ENCODE measurements at regions not wholly inside any gene's neighbourhood (a gene's known extent, or its start where the extent isn't known, plus 50 kb on each side); places are given as distances from the start of the nearest gene placed in this dataset.
A peak's percentile ranks its signal among the peaks of the same experiment; 100 is the strongest.
"Not testable (repeated sequence)": the region's sequence is repeated elsewhere in the genome, so short reads cannot be mapped to it uniquely, and the experiment has no call there.

- Mint-ChIP-seq H3K4me3 (no peak overlapping the region), H3K27ac (no peak overlapping the region), H3K27me3 (ENCODE audit: insufficient read depth, low read depth) (no peaks in the 10 kb centered on the region), H3K9me3 (no peaks in the 10 kb centered on the region), H3K4me1 (no peaks in the 10 kb centered on the region), H3K36me3 (no peaks in the 10 kb centered on the region)
- Histone ChIP-seq H2AFZ (replicated peaks) (no peak overlapping the region), H4K20me1 (ENCODE audit: low read depth) (no peaks in the 10 kb centered on the region), H3K79me2 (ENCODE audit: low read depth) (no peaks in the 10 kb centered on the region), H3K4me2 (no peak overlapping the region), H3F3A (ENCODE audit: low read depth) (no peaks in the 10 kb centered on the region), H3K27ac (no peak overlapping the region), H3K36me3 (no peaks in the 10 kb centered on the region), H3K4me1 (no peaks in the 10 kb centered on the region), H3K9ac (no peak overlapping the region), H3K27me3 (no peaks in the 10 kb centered on the region), H3K4me3 (no peak overlapping the region), H3K9me3 (ENCODE audit: low read depth) (no peaks in the 10 kb centered on the region)
- TF ChIP-seq EZH2phosphoT487 (IDR thresholded peaks at IDR 0.05) (no peak), EZH2 (IDR thresholded peaks at IDR 0.05) (no peak), CTCF (IDR thresholded peaks at IDR 0.05) (no peak)
- DNase-seq (ENCODE audit: low spot score): no peak
Measured at GRCh38 chr13:88840085-88840484, 1168.9 kb downstream of the SLITRK5 start.

- not testable (repeated sequence) for H3K27ac ChIP-seq; H3K79me2 ChIP-seq (ENCODE audit: low read depth); H3K4me3 Mint-ChIP-seq; H3K27me3 ChIP-seq; H3K4me1 Mint-ChIP-seq; H3K4me3 ChIP-seq; H3K36me3 Mint-ChIP-seq; H3K27ac Mint-ChIP-seq; H3K4me1 ChIP-seq; H2AFZ ChIP-seq (replicated peaks); H3K36me3 ChIP-seq; H3K9me3 ChIP-seq (ENCODE audit: low read depth); H4K20me1 ChIP-seq (ENCODE audit: low read depth); H3K9me3 Mint-ChIP-seq; H3K9ac ChIP-seq; H3K27me3 Mint-ChIP-seq (ENCODE audit: insufficient read depth, low read depth); H3F3A ChIP-seq (ENCODE audit: low read depth); H3K4me2 ChIP-seq
- peak; percentile 3 for DNase-seq (ENCODE audit: low spot score)
Measured at GRCh38 chr13:88852293-88852692, 1181.1 kb downstream of the SLITRK5 start.

- Histone ChIP-seq H4K20me1 (ENCODE audit: low read depth) (no peaks in the 10 kb centered on the region), H3K36me3 (no peaks in the 10 kb centered on the region), H3K9ac (no peak overlapping the region), H3K4me1 (no peaks in the 10 kb centered on the region), H3K79me2 (ENCODE audit: low read depth) (no peaks in the 10 kb centered on the region), H3K27me3 (no peaks in the 10 kb centered on the region), H3K4me2 (no peak overlapping the region), H3F3A (ENCODE audit: low read depth) (no peaks in the 10 kb centered on the region), H3K4me3 (no peak overlapping the region), H2AFZ (replicated peaks) (no peak overlapping the region), H3K9me3 (ENCODE audit: low read depth) (no peaks in the 10 kb centered on the region), H3K27ac (no peak overlapping the region)
- H3K4me3 Mint-ChIP-seq: no peak overlapping the region
- no peaks in the 10 kb centered on the region for H3K27me3 Mint-ChIP-seq (ENCODE audit: insufficient read depth, low read depth)
- H3K9me3 Mint-ChIP-seq: no peaks in the 10 kb centered on the region
- peaks cover 4% of the 10 kb centered on the region for H3K4me1 Mint-ChIP-seq
- DNase-seq (ENCODE audit: low spot score): no peak
- H3K27ac Mint-ChIP-seq: no peak overlapping the region
- no peaks in the 10 kb centered on the region for H3K36me3 Mint-ChIP-seq
- TF ChIP-seq CTCF (IDR thresholded peaks at IDR 0.05) (no peak), EZH2 (IDR thresholded peaks at IDR 0.05) (no peak), EZH2phosphoT487 (IDR thresholded peaks at IDR 0.05) (no peak)
Measured at GRCh38 chr13:88857256-88857655, 1186.1 kb downstream of the SLITRK5 start.

- H3K36me3 ChIP-seq: no peaks in the 10 kb centered on the region
- no peak overlapping the region for H3K4me2 ChIP-seq
- no peaks in the 10 kb centered on the region for H3K27me3 ChIP-seq
- TF ChIP-seq CTCF (IDR thresholded peaks at IDR 0.05): no peak
- no peak for TF ChIP-seq EZH2phosphoT487 (IDR thresholded peaks at IDR 0.05)
- no peak overlapping the region for H3K27ac ChIP-seq
- Mint-ChIP-seq H3K9me3 (no peaks in the 10 kb centered on the region), H3K4me3 (no peak overlapping the region), H3K27me3 (ENCODE audit: insufficient read depth, low read depth) (no peaks in the 10 kb centered on the region), H3K4me1 (peaks cover 6% of the 10 kb centered on the region), H3K27ac (no peak overlapping the region), H3K36me3 (no peaks in the 10 kb centered on the region)
- no peaks in the 10 kb centered on the region for H3K9me3 ChIP-seq (ENCODE audit: low read depth)
- DNase-seq (ENCODE audit: low spot score): no peak
- H4K20me1 ChIP-seq (ENCODE audit: low read depth): no peaks in the 10 kb centered on the region
- no peaks in the 10 kb centered on the region for H3K4me1 ChIP-seq
- no peaks in the 10 kb centered on the region for H3K79me2 ChIP-seq (ENCODE audit: low read depth)
- H2AFZ ChIP-seq (replicated peaks): no peak overlapping the region
- no peak overlapping the region for H3K9ac ChIP-seq
- H3F3A ChIP-seq (ENCODE audit: low read depth): no peaks in the 10 kb centered on the region
- no peak overlapping the region for H3K4me3 ChIP-seq
Measured at GRCh38 chr13:88862095-88862620, 1191.0 kb downstream of the SLITRK5 start.

Data from neural progenitor cell (in vitro differentiated cells).